ENCODE measurements at regions not wholly inside any gene's neighbourhood (a gene's known extent, or its start where the extent isn't known, plus 50 kb on each side); places are given as distances from the start of the nearest gene placed in this dataset.

DNA sequence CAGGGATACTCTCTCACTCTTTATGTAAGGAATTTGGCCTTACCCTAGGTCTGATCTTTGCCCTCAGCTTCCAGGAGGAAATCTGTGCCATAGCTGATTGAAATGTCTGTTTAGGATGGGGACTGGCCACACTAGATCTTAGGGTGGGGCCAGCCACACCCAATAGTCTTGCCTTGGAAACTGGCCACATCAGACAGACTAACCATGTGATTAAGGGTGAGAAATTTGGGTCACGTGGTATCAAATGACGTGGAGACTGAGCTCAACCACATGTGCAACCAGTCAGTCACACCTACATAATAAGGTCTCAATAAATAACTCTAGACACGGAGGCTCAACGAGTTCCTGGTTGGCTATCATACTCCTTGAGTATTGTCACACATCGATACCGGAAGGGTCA is 113.5 kb downstream of the CNTN3 start:
- TF ChIP-seq EP300 (IDR thresholded peaks at IDR 0.05) (no peak), POLR2A (IDR thresholded peaks at IDR 0.05) (no peak)
- TF ChIP-seq, protein P1, sequence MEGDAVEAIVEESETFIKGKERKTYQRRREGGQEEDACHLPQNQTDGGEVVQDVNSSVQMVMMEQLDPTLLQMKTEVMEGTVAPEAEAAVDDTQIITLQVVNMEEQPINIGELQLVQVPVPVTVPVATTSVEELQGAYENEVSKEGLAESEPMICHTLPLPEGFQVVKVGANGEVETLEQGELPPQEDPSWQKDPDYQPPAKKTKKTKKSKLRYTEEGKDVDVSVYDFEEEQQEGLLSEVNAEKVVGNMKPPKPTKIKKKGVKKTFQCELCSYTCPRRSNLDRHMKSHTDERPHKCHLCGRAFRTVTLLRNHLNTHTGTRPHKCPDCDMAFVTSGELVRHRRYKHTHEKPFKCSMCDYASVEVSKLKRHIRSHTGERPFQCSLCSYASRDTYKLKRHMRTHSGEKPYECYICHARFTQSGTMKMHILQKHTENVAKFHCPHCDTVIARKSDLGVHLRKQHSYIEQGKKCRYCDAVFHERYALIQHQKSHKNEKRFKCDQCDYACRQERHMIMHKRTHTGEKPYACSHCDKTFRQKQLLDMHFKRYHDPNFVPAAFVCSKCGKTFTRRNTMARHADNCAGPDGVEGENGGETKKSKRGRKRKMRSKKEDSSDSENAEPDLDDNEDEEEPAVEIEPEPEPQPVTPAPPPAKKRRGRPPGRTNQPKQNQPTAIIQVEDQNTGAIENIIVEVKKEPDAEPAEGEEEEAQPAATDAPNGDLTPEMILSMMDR (IDR thresholded peaks at IDR 0.05), result no peak
- no peaks in the 10 kb centered on the region for H3K36me3 ChIP-seq
- DNase-seq (ENCODE audit: low spot score in 2 of 2), result no peak
- no peak overlapping the region for H3K27ac ChIP-seq
- WGBS, 2 donors, result 81 to 86% methylated on average over 6 of the region's 6 CpGs
- no peak overlapping the region for H3K4me3 ChIP-seq
- H3K4me1 ChIP-seq, result no peaks in the 10 kb centered on the region
- no peaks in the 10 kb centered on the region for H3K27me3 ChIP-seq
- no peaks in the 10 kb centered on the region for H3K9me3 ChIP-seq

DNA sequence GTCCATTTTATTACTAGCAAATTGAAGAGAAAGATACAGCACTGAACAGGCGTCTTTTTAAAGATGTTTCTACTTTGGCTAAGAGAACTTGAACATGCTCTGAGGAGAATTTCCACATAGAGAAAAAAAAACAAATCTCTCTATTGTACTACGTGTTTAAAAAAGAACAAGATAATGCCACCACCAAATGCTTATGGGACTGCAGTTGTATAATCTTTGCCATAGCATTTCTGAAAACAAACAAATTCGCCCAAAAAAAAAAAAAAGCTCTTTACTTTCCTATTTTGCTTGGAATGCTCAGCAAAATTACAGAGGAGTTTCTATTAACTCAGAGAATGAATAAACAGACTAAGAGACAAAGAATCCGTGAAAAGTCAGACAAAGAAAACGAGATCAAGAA is 114.2 kb downstream of the CNTN3 start:
- Histone ChIP-seq H3K9me3 (no peaks in the 10 kb centered on the region), H3K4me3 (no peak overlapping the region), H3K4me1 (no peaks in the 10 kb centered on the region), H3K36me3 (no peaks in the 10 kb centered on the region), H3K27me3 (no peaks in the 10 kb centered on the region), H3K27ac (no peak overlapping the region)
- WGBS, 2 donors, result 23 to 25% methylated on average over 5 of the region's 5 CpGs
- no peak for DNase-seq (ENCODE audit: low spot score in 2 of 2)
- TF ChIP-seq EP300 (IDR thresholded peaks at IDR 0.05) (no peak), POLR2A (IDR thresholded peaks at IDR 0.05) (no peak)
- TF ChIP-seq, protein P1 (IDR thresholded peaks at IDR 0.05), result no peak

GRCh38 chr3:74491874-74492273 is 122.6 kb downstream of the CNTN3 start:
- Histone ChIP-seq H3K36me3 (no peaks in the 10 kb centered on the region), H3K27ac (no peak overlapping the region), H3K4me1 (no peaks in the 10 kb centered on the region), H3K27me3 (no peaks in the 10 kb centered on the region), H3K4me3 (no peak overlapping the region), H3K9me3 (no peaks in the 10 kb centered on the region)
- no peak for DNase-seq (ENCODE audit: low spot score in 2 of 2)
- WGBS, 2 donors, result 40 to 61% methylated on average over 1 of the region's 1 CpG
- TF ChIP-seq POLR2A (IDR thresholded peaks at IDR 0.05) (no peak), EP300 (IDR thresholded peaks at IDR 0.05) (no peak)
- TF ChIP-seq, protein P1 (IDR thresholded peaks at IDR 0.05), result no peak

GRCh38 chr3:74489050-74489792 is 125.2 kb downstream of the CNTN3 start:
- Histone ChIP-seq H3K27me3 (no peaks in the 10 kb centered on the region), H3K4me3 (no peak overlapping the region), H3K4me1 (no peaks in the 10 kb centered on the region), H3K36me3 (no peaks in the 10 kb centered on the region), H3K27ac (no peak overlapping the region), H3K9me3 (no peaks in the 10 kb centered on the region)
- TF ChIP-seq POLR2A (IDR thresholded peaks at IDR 0.05) (no peak), EP300 (IDR thresholded peaks at IDR 0.05) (no peak)
- TF ChIP-seq, protein P1 (IDR thresholded peaks at IDR 0.05), result no peak
- 44 to 49% methylated on average over 3 of the region's 3 CpGs for WGBS, 2 donors
- DNase-seq (ENCODE audit: low spot score in 2 of 2), result no peak

DNA sequence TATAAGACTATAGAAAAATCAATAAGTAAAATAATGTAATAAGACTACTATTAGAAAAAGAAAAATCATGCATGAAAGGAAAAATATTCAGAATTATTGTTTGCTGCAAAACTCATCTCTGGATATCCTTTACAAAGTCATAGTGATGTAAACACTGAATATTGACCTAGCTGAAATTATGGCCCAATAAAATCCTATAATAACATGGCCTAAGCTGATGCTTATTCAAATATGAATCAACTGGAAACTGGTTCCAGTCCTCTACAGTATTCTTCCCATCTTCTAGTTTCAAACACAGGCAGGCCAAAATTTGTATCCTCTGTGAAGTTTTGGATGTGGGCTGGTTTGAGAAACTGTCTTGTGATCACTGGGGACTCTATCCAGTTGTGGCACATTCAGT is 134.5 kb downstream of the CNTN3 start:
- Histone ChIP-seq H3K36me3 (no peaks in the 10 kb centered on the region), H3K9me3 (peaks cover 0 to 3% (median 0%) of the 10 kb centered on the region in 4 donors), H3K27me3 (no peaks in the 10 kb centered on the region), H3K27ac (no peak overlapping the region), H3K4me3 (no peak overlapping the region), H3K4me1 (no peaks in the 10 kb centered on the region)
- DNase-seq (ENCODE audit: low spot score in 2 of 2), result no peak
- TF ChIP-seq EP300 (IDR thresholded peaks at IDR 0.05) (no peak), POLR2A (IDR thresholded peaks at IDR 0.05) (no peak)
- TF ChIP-seq, protein P1 (IDR thresholded peaks at IDR 0.05), result no peak

Data from tibial nerve (tissue), 4 donors.